ENCODE measurements at regions not wholly inside any gene's neighbourhood (a gene's known extent, or its start where the extent isn't known, plus 50 kb on each side); places are given as distances from the start of the nearest gene placed in this dataset.

DNA sequence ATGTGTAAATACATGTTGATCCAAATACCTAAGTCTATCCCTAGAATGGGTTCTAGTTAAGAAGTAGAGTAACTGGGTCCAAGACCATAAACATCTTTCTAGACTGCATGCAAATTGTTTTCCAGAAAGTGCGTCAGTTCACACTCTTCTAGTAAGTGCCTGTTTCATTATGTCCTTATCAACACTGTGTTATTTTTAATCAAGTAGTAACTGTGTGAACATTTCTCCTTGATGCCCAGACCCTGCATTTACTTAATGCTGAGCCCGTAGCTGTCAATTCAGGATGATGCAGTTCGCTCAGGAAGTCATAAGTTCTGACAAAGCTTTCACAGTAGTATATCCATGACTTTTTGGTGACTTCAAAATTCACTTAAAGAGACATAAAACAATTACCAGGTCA, 374.8 kb downstream of the OTUD1 start:
- no peak for TF ChIP-seq POLR2A (IDR thresholded peaks at IDR 0.05)
- TF ChIP-seq, protein P1, sequence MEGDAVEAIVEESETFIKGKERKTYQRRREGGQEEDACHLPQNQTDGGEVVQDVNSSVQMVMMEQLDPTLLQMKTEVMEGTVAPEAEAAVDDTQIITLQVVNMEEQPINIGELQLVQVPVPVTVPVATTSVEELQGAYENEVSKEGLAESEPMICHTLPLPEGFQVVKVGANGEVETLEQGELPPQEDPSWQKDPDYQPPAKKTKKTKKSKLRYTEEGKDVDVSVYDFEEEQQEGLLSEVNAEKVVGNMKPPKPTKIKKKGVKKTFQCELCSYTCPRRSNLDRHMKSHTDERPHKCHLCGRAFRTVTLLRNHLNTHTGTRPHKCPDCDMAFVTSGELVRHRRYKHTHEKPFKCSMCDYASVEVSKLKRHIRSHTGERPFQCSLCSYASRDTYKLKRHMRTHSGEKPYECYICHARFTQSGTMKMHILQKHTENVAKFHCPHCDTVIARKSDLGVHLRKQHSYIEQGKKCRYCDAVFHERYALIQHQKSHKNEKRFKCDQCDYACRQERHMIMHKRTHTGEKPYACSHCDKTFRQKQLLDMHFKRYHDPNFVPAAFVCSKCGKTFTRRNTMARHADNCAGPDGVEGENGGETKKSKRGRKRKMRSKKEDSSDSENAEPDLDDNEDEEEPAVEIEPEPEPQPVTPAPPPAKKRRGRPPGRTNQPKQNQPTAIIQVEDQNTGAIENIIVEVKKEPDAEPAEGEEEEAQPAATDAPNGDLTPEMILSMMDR (IDR thresholded peaks at IDR 0.05): no peak

Data from prostate gland (tissue), 2 donors.